H1 (cell line): ENCODE measurements at regions not wholly inside any gene's neighbourhood (a gene's known extent, or its start where the extent isn't known, plus 50 kb on each side); places are given as distances from the start of the nearest gene placed in this dataset.

ENCODE experiments used
- CTCF ChIA-PET: fragments of 300-600 bp; sonication (Branson Sonifier 250); formaldehyde crosslinking; loops from one replicate; lab custom pipeline; 2021; ENCODE audit not compliant: partially characterized antibody; lab: Charles Lee
- POLR2A ChIA-PET: fragments of 300-600 bp; sonication (Branson Sonifier 250); formaldehyde crosslinking; loops from one replicate; lab custom pipeline; 2021; ENCODE audit warnings: inconsistent platforms; ENCODE audit not compliant: partially characterized antibody; lab: Charles Lee
- DNase-seq, 2 experiments: peaks; one replicate each; pipeline versions ENCODE4 v3.0.0 to v3.0.0-alpha.2; 2010 to 2022; ENCODE audit warnings: low spot score in 2 of 2, low read depth in 1 of 2, mixed read lengths in 1 of 2
- FAIRE-seq: peaks from 2 replicates; lab custom pipeline; 2011; peaks lifted over from hg19 to GRCh38; lab: Jason Lieb, UNC
- H2AFZ ChIP-seq: 2 replicates; pipeline ENCODE4 v1.8.1; 2012; ENCODE audit warnings: low read length, inconsistent platforms
- H2AK5ac ChIP-seq: 2 replicates; pipeline ENCODE4 v1.6.1; 2013; ENCODE audit warnings: low read depth, low read length
- H2BK120ac ChIP-seq: replicated peaks from 2 replicates; pipeline ENCODE3; 2013; ENCODE audit warnings: low read depth, low read length, inconsistent platforms
- H2BK12ac ChIP-seq: 2 replicates; pipeline ENCODE4 v1.6.1; 2013; ENCODE audit warnings: low read depth, low read length
- H2BK15ac ChIP-seq: 2 replicates; pipeline ENCODE4 v1.6.1; 2013; ENCODE audit warnings: low read length
- H2BK20ac ChIP-seq: 2 replicates; pipeline ENCODE4 v1.6.1; 2013; ENCODE audit warnings: low read length
- H2BK5ac ChIP-seq: 2 replicates; pipeline ENCODE4 v1.6.1; 2013; ENCODE audit warnings: low read depth, low read length
- H3K14ac ChIP-seq: 2 replicates; pipeline ENCODE4 v1.6.1; 2013; ENCODE audit warnings: inconsistent platforms; ENCODE audit not compliant: insufficient read length
- H3K18ac ChIP-seq: 2 replicates; pipeline ENCODE4 v1.6.1; 2013; ENCODE audit warnings: low read length; ENCODE audit errors: extremely low read depth
- H3K23ac ChIP-seq: 2 replicates; pipeline ENCODE4 v1.6.1; 2013; ENCODE audit warnings: inconsistent platforms; ENCODE audit not compliant: insufficient read length
- H3K23me2 ChIP-seq: 2 replicates; pipeline ENCODE4 v1.6.1; 2013; ENCODE audit warnings: low read depth, low read length
- H3K27ac ChIP-seq: 2 replicates; pipeline ENCODE4 v1.6.1; 2011; ENCODE audit warnings: low read depth, low read length, inconsistent platforms
- H3K27me3 ChIP-seq, 4 experiments: replicated peaks in 1 of 4; 1 replicate in 1 of 4; 2 replicates in 3 of 4; pipeline versions ENCODE4 v1.6.1 to v1.8.1; 2011 to 2013; ENCODE audit warnings: low read length in 3 of 4, mild to moderate bottlenecking in 3 of 4, inconsistent platforms in 2 of 4, mixed read lengths in 2 of 4, moderate library complexity in 1 of 4; ENCODE audit not compliant: control insufficient read depth in 3 of 4, insufficient read depth in 3 of 4; ENCODE audit errors: extremely low read depth in 1 of 4
- H3K36me3 ChIP-seq, 4 experiments: 2 replicates each; pipeline versions ENCODE4 v1.6.1 to v1.8.1; 2011 to 2013; ENCODE audit warnings: mild to moderate bottlenecking in 4 of 4, low read length in 3 of 4, moderate library complexity in 2 of 4, control low read depth in 1 of 4, inconsistent platforms in 1 of 4; ENCODE audit not compliant: insufficient read depth in 4 of 4, control insufficient read depth in 2 of 4
- H3K4ac ChIP-seq: replicated peaks from 2 replicates; pipeline ENCODE3; 2013; ENCODE audit warnings: low read length, low read depth, mixed read lengths, inconsistent platforms; ENCODE audit not compliant: insufficient read length
- H3K4me1 ChIP-seq, 4 experiments: replicated peaks in 1 of 4; 1 replicate in 1 of 4; 2 replicates in 3 of 4; pipeline versions ENCODE4 v1.6.1 to v1.8.1; 2011 to 2013; ENCODE audit warnings: low read length in 3 of 4, inconsistent platforms in 2 of 4, mixed read lengths in 1 of 4; ENCODE audit not compliant: insufficient read depth in 4 of 4, control insufficient read depth in 3 of 4
- H3K4me2 ChIP-seq, 2 experiments: 2 replicates each; pipeline versions ENCODE4 v1.6.1 to v1.8.1; 2011 to 2013; ENCODE audit warnings: low read depth in 2 of 2, low read length in 2 of 2, control low read depth in 1 of 2, inconsistent platforms in 1 of 2, mild to moderate bottlenecking in 1 of 2; ENCODE audit not compliant: insufficient read depth in 1 of 2
- H3K4me3 ChIP-seq, 4 experiments: fragments of 200-600, 300-600 bp in 1 of 4; sonication (generic), shearing (Covaris generic), sonication (Bioruptor Twin) in 1 of 4; 2 replicates each; pipeline versions ENCODE4 v1.5.1 to v1.8.1; 2011 to 2016; ENCODE audit warnings: low read length in 4 of 4, low read depth in 3 of 4, control low read depth in 2 of 4, inconsistent platforms in 2 of 4, mild to moderate bottlenecking in 2 of 4, mixed read lengths in 1 of 4, moderate library complexity in 1 of 4; ENCODE audit not compliant: insufficient read depth in 2 of 4; ENCODE audit errors: extremely low read depth in 1 of 4
- H3K56ac ChIP-seq: replicated peaks from 2 replicates; pipeline ENCODE3; 2013; ENCODE audit warnings: low read depth, mild to moderate bottlenecking, mixed read lengths, low read length, inconsistent platforms; ENCODE audit not compliant: insufficient read length
- H3K79me1 ChIP-seq: 2 replicates; pipeline ENCODE4 v1.6.1; 2013; ENCODE audit warnings: low read depth, low read length, control low read depth
- H3K79me2 ChIP-seq, 2 experiments: 2 replicates each; pipeline versions ENCODE4 v1.6.1 to v1.8.1; 2012 to 2013; ENCODE audit warnings: low read length in 2 of 2, mild to moderate bottlenecking in 2 of 2, inconsistent platforms in 1 of 2; ENCODE audit not compliant: insufficient read depth in 2 of 2, control insufficient read depth in 1 of 2
- H3K9ac ChIP-seq, 4 experiments: replicated peaks in 1 of 4; 1 replicate in 1 of 4; 2 replicates in 3 of 4; pipeline versions ENCODE4 v1.6.1 to v1.8.1; 2011 to 2013; ENCODE audit warnings: low read depth in 3 of 4, low read length in 3 of 4, control low read depth in 2 of 4, mild to moderate bottlenecking in 2 of 4, moderate library complexity in 2 of 4, inconsistent platforms in 1 of 4; ENCODE audit errors: extremely low read depth in 1 of 4
- H3K9me3 ChIP-seq, 2 experiments: 2 replicates each; pipeline versions ENCODE4 v1.6.1 to v1.8.1; 2012 to 2013; ENCODE audit warnings: mild to moderate bottlenecking in 2 of 2, moderate library complexity in 2 of 2, control low read depth in 1 of 2, inconsistent platforms in 1 of 2, low read depth in 1 of 2, low read length in 1 of 2, mixed read lengths in 1 of 2; ENCODE audit not compliant: insufficient read depth in 2 of 2
- H4K20me1 ChIP-seq, 2 experiments: replicated peaks in 1 of 2; 2 replicates each; pipeline versions ENCODE3 to v1.8.1; 2011 to 2013; ENCODE audit warnings: inconsistent platforms in 2 of 2, low read length in 2 of 2, mild to moderate bottlenecking in 1 of 2; ENCODE audit not compliant: insufficient read depth in 2 of 2, control insufficient read depth in 1 of 2
- H4K5ac ChIP-seq: 2 replicates; pipeline ENCODE4 v1.6.1; 2013; ENCODE audit warnings: low read length, low read depth, mixed read lengths, inconsistent platforms; ENCODE audit not compliant: insufficient read length
- H4K8ac ChIP-seq: 2 replicates; pipeline ENCODE4 v1.8.0; 2013; ENCODE audit warnings: mild to moderate bottlenecking, moderate library complexity, low read length, inconsistent platforms; ENCODE audit not compliant: insufficient read depth; ENCODE audit errors: extremely low read depth
- H4K91ac ChIP-seq: replicated peaks from 2 replicates; pipeline ENCODE3; 2013; ENCODE audit warnings: low read length, mixed read lengths, inconsistent platforms; ENCODE audit not compliant: insufficient read length
- BACH1 ChIP-seq: IDR thresholded peaks from 2 replicates; pipeline ENCODE4 v1.6.1; 2012; ENCODE audit warnings: low read length, improper control_type of control experiment
- CBX8 ChIP-seq: fragments of 300-800, 300-1000 bp; sonication (generic); IDR thresholded peaks from 2 replicates; pipeline ENCODE4 v1.7.1; 2016; ENCODE audit warnings: low read depth, low read length, borderline replicate concordance
- CTCF ChIP-seq, 3 experiments: IDR thresholded peaks; 1 replicate in 2 of 3; 2 replicates in 1 of 3; pipeline versions ENCODE4 v1.5.1 to v1.6.1; 2011; ENCODE audit warnings: low read length in 3 of 3, mild to moderate bottlenecking in 3 of 3, inconsistent platforms in 2 of 3, low read depth in 1 of 3, moderate library complexity in 1 of 3; ENCODE audit not compliant: insufficient read depth in 1 of 3; ENCODE audit errors: control extremely low read depth in 1 of 3
- GABPA ChIP-seq: IDR thresholded peaks from 2 replicates; pipeline ENCODE4 v1.6.1; 2011; ENCODE audit warnings: mild to moderate bottlenecking, low read length, moderate library complexity, borderline replicate concordance; ENCODE audit not compliant: insufficient read depth
- HDAC6 ChIP-seq: IDR thresholded peaks from one replicate; pipeline ENCODE4 v1.7.1; 2012; ENCODE audit warnings: low read depth, mild to moderate bottlenecking, inconsistent platforms, low read length, moderate library complexity
- NANOG ChIP-seq: IDR thresholded peaks from 2 replicates; pipeline ENCODE4 v1.6.1; 2011; ENCODE audit warnings: low read length, low read depth, mild to moderate bottlenecking, inconsistent platforms; ENCODE audit not compliant: insufficient read depth, poor library complexity, severe bottlenecking
- NRF1 ChIP-seq: IDR thresholded peaks from 2 replicates; pipeline ENCODE4 v1.6.1; 2011; ENCODE audit warnings: mild to moderate bottlenecking, low read depth, low read length, improper control_type of control experiment
- POLR2A ChIP-seq, 2 experiments: IDR thresholded peaks; 1 replicate in 1 of 2; 2 replicates in 1 of 2; pipeline ENCODE4 v1.6.1; 2011; ENCODE audit warnings: low read depth in 2 of 2, low read length in 2 of 2, mild to moderate bottlenecking in 2 of 2; ENCODE audit errors: control extremely low read depth in 1 of 2
- USF2 ChIP-seq: IDR thresholded peaks from 2 replicates; pipeline ENCODE4 v1.6.1; 2011; ENCODE audit warnings: low read length, improper control_type of control experiment
- TF ChIP-seq, protein P1 (sequence below): IDR thresholded peaks from 2 replicates; pipeline ENCODE4 v1.6.1; 2011; ENCODE audit warnings: low read depth, mild to moderate bottlenecking, low read length; ENCODE audit not compliant: insufficient read depth

DNA sequence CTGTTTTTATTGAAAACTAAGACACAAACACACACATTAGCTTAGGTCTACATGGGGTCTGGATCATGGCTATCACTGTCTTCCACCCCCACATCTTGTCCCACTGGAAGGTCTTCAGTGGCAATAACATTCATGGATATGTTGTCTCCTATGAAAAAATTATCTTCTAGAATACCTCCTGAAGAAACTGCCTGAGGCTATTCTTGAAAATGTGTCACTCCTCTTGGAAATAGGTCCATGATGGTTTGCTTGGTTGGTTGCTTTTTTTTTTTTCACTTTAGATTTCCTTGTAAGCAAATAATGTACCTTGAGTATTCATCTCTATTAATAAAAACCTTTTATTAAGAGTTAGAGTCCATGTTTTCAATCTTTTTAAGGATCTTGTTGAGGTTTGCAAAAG, 195.3 kb upstream of the PDE5A start:
- no peaks in the 10 kb centered on the region for H3K36me3 ChIP-seq
- no peak overlapping the region for H3K9ac ChIP-seq
- H3K4me3 ChIP-seq, result no peak overlapping the region
- H2BK20ac ChIP-seq, result no peak overlapping the region
- TF ChIP-seq GABPA (no peak), BACH1 (no peak), CTCF (IDR thresholded peaks at IDR 0.05; ENCODE audit: control extremely low read depth in 1 of 3, insufficient read depth in 1 of 3, low read depth in 1 of 3, low read length in 3 of 3) (no peak), USF2 (no peak), NRF1 (no peak), NANOG (no peak), HDAC6 (no peak), CBX8 (no peak), POLR2A (IDR thresholded peaks at IDR 0.05; ENCODE audit: control extremely low read depth in 1 of 2, low read depth in 2 of 2, low read length in 2 of 2) (no peak)
- TF ChIP-seq, protein P1, sequence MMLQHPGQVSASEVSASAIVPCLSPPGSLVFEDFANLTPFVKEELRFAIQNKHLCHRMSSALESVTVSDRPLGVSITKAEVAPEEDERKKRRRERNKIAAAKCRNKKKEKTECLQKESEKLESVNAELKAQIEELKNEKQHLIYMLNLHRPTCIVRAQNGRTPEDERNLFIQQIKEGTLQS, result no peak
- H3K9me3 ChIP-seq, result no peaks in the 10 kb centered on the region
- FAIRE-seq (no peak), DNase-seq (no peak)
- H2BK120ac ChIP-seq, result no peak overlapping the region
- H2BK15ac ChIP-seq, result no peak overlapping the region
- H3K23me2 ChIP-seq, result no peaks in the 10 kb centered on the region
- CTCF ChIA-PET, result interaction anchor here (0.6 to 1.1 kb wide), 3 partner anchors 97 to 1219 kb away, joined by 3 to 4 read pairs (median 3); no protein-coding TSS in a partner anchor
- H3K4ac ChIP-seq, result no peak overlapping the region
- H2BK5ac ChIP-seq, result no peak overlapping the region
- no peak overlapping the region for H4K8ac ChIP-seq
- H3K4me1 ChIP-seq, result no peaks in the 10 kb centered on the region
- H3K4me2 ChIP-seq, result no peak overlapping the region
- H2BK12ac ChIP-seq, result no peak overlapping the region
- no peak overlapping the region for H2AFZ ChIP-seq
- H2AK5ac ChIP-seq, result no peak overlapping the region
- no peak overlapping the region for H3K27ac ChIP-seq
- POLR2A ChIA-PET, result interaction anchor here (0.8 kb wide), 1 partner anchor 11 kb away, joined by 3 read pairs; no protein-coding TSS in a partner anchor
- no peaks in the 10 kb centered on the region for H3K79me1 ChIP-seq
- H3K27me3 ChIP-seq, result no peaks in the 10 kb centered on the region
- H3K79me2 ChIP-seq, result no peaks in the 10 kb centered on the region
- no peak overlapping the region for H3K14ac ChIP-seq
- H4K91ac ChIP-seq, result no peak overlapping the region
- H3K56ac ChIP-seq, result no peak overlapping the region
- no peak overlapping the region for H3K18ac ChIP-seq
- no peak overlapping the region for H4K5ac ChIP-seq
- H4K20me1 ChIP-seq, result no peaks in the 10 kb centered on the region
- H3K23ac ChIP-seq, result no peak overlapping the region
